ENCODE measurements at regions not wholly inside any gene's neighbourhood (a gene's known extent, or its start where the extent isn't known, plus 50 kb on each side); places are given as distances from the start of the nearest gene placed in this dataset.

- no peak overlapping the region for H3K9ac ChIP-seq
- TF ChIP-seq, protein P1, sequence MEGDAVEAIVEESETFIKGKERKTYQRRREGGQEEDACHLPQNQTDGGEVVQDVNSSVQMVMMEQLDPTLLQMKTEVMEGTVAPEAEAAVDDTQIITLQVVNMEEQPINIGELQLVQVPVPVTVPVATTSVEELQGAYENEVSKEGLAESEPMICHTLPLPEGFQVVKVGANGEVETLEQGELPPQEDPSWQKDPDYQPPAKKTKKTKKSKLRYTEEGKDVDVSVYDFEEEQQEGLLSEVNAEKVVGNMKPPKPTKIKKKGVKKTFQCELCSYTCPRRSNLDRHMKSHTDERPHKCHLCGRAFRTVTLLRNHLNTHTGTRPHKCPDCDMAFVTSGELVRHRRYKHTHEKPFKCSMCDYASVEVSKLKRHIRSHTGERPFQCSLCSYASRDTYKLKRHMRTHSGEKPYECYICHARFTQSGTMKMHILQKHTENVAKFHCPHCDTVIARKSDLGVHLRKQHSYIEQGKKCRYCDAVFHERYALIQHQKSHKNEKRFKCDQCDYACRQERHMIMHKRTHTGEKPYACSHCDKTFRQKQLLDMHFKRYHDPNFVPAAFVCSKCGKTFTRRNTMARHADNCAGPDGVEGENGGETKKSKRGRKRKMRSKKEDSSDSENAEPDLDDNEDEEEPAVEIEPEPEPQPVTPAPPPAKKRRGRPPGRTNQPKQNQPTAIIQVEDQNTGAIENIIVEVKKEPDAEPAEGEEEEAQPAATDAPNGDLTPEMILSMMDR (IDR thresholded peaks at IDR 0.05): no peak
- no peaks in the 10 kb centered on the region for H3K79me2 ChIP-seq
- no peak overlapping the region for H3K4me3 ChIP-seq (ENCODE audit: low read depth, low read length)
- no peaks in the 10 kb centered on the region for H3K9me3 ChIP-seq (ENCODE audit: control insufficient read depth, low read length)
- no peak overlapping the region for H3K27ac ChIP-seq
- no peaks in the 10 kb centered on the region for H3K27me3 ChIP-seq (ENCODE audit: control insufficient read depth, insufficient read depth, low read length)
- no peak overlapping the region for H3K4me2 ChIP-seq (ENCODE audit: low read length)
- peaks cover 32% of the 10 kb centered on the region for H3K4me1 ChIP-seq
- no peak overlapping the region for H2AFZ ChIP-seq
- no peaks in the 10 kb centered on the region for H3K36me3 ChIP-seq (ENCODE audit: control insufficient read depth, insufficient read depth, low read length)
Observed at GRCh38 chr12:88934163-88934747, 354.0 kb upstream of the KITLG start.

GRCh38 chr12:88932457-88932856, 352.2 kb upstream of the KITLG start:
- Histone ChIP-seq H2AFZ (peak overlapping the region; percentile 71), H3K79me2 (no peaks in the 10 kb centered on the region), H3K4me2 (ENCODE audit: low read length) (no peak overlapping the region), H3K9me3 (ENCODE audit: control insufficient read depth, low read length) (no peaks in the 10 kb centered on the region), H3K4me3 (ENCODE audit: low read depth, low read length) (no peak overlapping the region), H3K36me3 (ENCODE audit: control insufficient read depth, insufficient read depth, low read length) (no peaks in the 10 kb centered on the region), H3K9ac (no peak overlapping the region), H3K4me1 (peaks cover 32% of the 10 kb centered on the region), H3K27me3 (ENCODE audit: control insufficient read depth, insufficient read depth, low read length) (no peaks in the 10 kb centered on the region), H3K27ac (peak overlapping the region; percentile 56)
- TF ChIP-seq, protein P1 (IDR thresholded peaks at IDR 0.05): no peak

- H3K4me3 ChIP-seq (ENCODE audit: low read depth, low read length): no peak overlapping the region
- TF ChIP-seq, protein P1 (IDR thresholded peaks at IDR 0.05): no peak
- H3K27me3 ChIP-seq (ENCODE audit: control insufficient read depth, insufficient read depth, low read length): no peaks in the 10 kb centered on the region
- peaks cover 32% of the 10 kb centered on the region for H3K4me1 ChIP-seq
- peak overlapping the region; percentile 2 for H3K4me2 ChIP-seq (ENCODE audit: low read length)
- H3K9me3 ChIP-seq (ENCODE audit: control insufficient read depth, low read length): no peaks in the 10 kb centered on the region
- H2AFZ ChIP-seq: peak overlapping the region; percentile 40
- H3K79me2 ChIP-seq: no peaks in the 10 kb centered on the region
- no peaks in the 10 kb centered on the region for H3K36me3 ChIP-seq (ENCODE audit: control insufficient read depth, insufficient read depth, low read length)
- peak overlapping the region; percentile 56 for H3K27ac ChIP-seq
- no peak overlapping the region for H3K9ac ChIP-seq
Observed at GRCh38 chr12:88931598-88931997, 351.3 kb upstream of the KITLG start.

DNA sequence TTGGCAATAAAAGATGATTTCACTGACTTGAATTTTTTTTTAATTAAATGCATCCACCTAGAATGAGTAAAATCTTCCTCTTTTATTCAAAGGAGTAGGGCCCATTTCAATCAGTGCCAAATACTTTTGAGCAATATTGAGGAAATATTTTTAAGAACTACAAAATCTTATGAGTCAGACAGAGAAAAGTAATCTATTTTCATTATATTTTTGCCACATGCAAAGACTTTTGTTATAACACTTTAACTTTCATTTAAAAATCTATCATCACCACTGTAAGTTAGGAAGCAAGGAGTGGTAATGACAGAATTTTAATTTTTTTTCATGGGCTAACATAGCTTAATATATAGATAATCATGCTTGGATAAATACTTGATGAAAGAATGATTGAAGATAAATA, 345.2 kb upstream of the KITLG start:
- H3K4me2 ChIP-seq (ENCODE audit: low read length): no peak overlapping the region
- H3K27me3 ChIP-seq (ENCODE audit: control insufficient read depth, insufficient read depth, low read length): no peaks in the 10 kb centered on the region
- peak overlapping the region; percentile 31 for H2AFZ ChIP-seq
- TF ChIP-seq, protein P1 (IDR thresholded peaks at IDR 0.05): no peak
- H3K9me3 ChIP-seq (ENCODE audit: control insufficient read depth, low read length): no peaks in the 10 kb centered on the region
- peaks cover 9% of the 10 kb centered on the region for H3K4me1 ChIP-seq
- H3K36me3 ChIP-seq (ENCODE audit: control insufficient read depth, insufficient read depth, low read length): no peaks in the 10 kb centered on the region
- no peaks in the 10 kb centered on the region for H3K79me2 ChIP-seq
- no peak overlapping the region for H3K27ac ChIP-seq
- no peak overlapping the region for H3K4me3 ChIP-seq (ENCODE audit: low read depth, low read length)
- no peak overlapping the region for H3K9ac ChIP-seq

- no peak overlapping the region for H3K4me2 ChIP-seq (ENCODE audit: low read length)
- H3K4me3 ChIP-seq (ENCODE audit: low read depth, low read length): no peak overlapping the region
- H3K9ac ChIP-seq: no peak overlapping the region
- H3K27me3 ChIP-seq (ENCODE audit: control insufficient read depth, insufficient read depth, low read length): no peaks in the 10 kb centered on the region
- no peak overlapping the region for H3K27ac ChIP-seq
- no peaks in the 10 kb centered on the region for H3K79me2 ChIP-seq
- TF ChIP-seq, protein P1 (IDR thresholded peaks at IDR 0.05): no peak
- H3K4me1 ChIP-seq: peaks cover 5% of the 10 kb centered on the region
- no peaks in the 10 kb centered on the region for H3K9me3 ChIP-seq (ENCODE audit: control insufficient read depth, low read length)
- H2AFZ ChIP-seq: no peak overlapping the region
- no peaks in the 10 kb centered on the region for H3K36me3 ChIP-seq (ENCODE audit: control insufficient read depth, insufficient read depth, low read length)
Observed at GRCh38 chr12:88924162-88924561, 343.9 kb upstream of the KITLG start.
